K562 (cell line): ENCODE measurements at regions not wholly inside any gene's neighbourhood (a gene's known extent, or its start where the extent isn't known, plus 50 kb on each side); places are given as distances from the start of the nearest gene placed in this dataset.

Experiments
- ATAC-seq: fragments of 200-7000 bp; cut with Tn5 transposase; 3 replicates; pipeline ENCODE4 v1.9.1; 2020; ENCODE audit warnings: moderate library complexity
- BruUV-seq: library from RNA; stranded (reverse); fragments of 400-500 nt; replicated peaks from 2 replicates; lab custom pipeline; 2021; lab: Mats Ljungman, UMichigan
- CTCF ChIA-PET: fragments of 300-600 bp; formaldehyde crosslinking; extraction: SDS; loops from one replicate; lab custom pipeline; 2021; ENCODE audit warnings: low intra/inter-chr PET ratio; lab: Yijun Ruan, JAX
- POLR2A ChIA-PET: fragments of 300-600, 350-650 bp; sonication (Branson Sonifier 250); formaldehyde crosslinking; extraction: SDS; loops from one replicate; lab custom pipeline; 2021; ENCODE audit warnings: antibody characterized with exemption, inconsistent platforms; lab: Yijun Ruan, JAX
- DNase-seq, 4 experiments: peaks; one replicate each; pipeline versions ENCODE4 v3.0.0 to v3.0.0-alpha.2; 2011 to 2018; ENCODE audit warnings: low spot score in 3 of 4, mixed read lengths in 3 of 4; ENCODE audit errors: extremely low read depth in 1 of 4
- FAIRE-seq: peaks from 2 replicates; lab custom pipeline; 2011; peaks lifted over from hg19 to GRCh38; lab: Jason Lieb, UNC
- H2AFZ ChIP-seq: 2 replicates; pipeline ENCODE4 v1.6.0; 2011; ENCODE audit warnings: low read depth, low read length, control low read depth, inconsistent platforms
- H3K27ac ChIP-seq: fragments of 200-600 bp; 3 replicates; pipeline ENCODE4 v1.8.0; 2011; ENCODE audit warnings: low read depth, mild to moderate bottlenecking, control low read depth, inconsistent platforms, low read length, moderate library complexity, mixed read lengths; ENCODE audit errors: extremely low read depth
- H3K27me3 ChIP-seq, 2 experiments: fragments of 300-600 bp in 1 of 2; 2 replicates in 1 of 2; 3 replicates in 1 of 2; pipeline versions ENCODE4 v1.6.0 to v1.8.0; 2011; ENCODE audit warnings: inconsistent platforms in 2 of 2, low read length in 2 of 2, mild to moderate bottlenecking in 1 of 2, mixed read lengths in 1 of 2, moderate library complexity in 1 of 2; ENCODE audit not compliant: control insufficient read depth in 2 of 2, insufficient read depth in 2 of 2
- H3K36me3 ChIP-seq: fragments of 300-600 bp; 3 replicates; pipeline ENCODE4 v1.8.0; 2011; ENCODE audit warnings: mild to moderate bottlenecking, low read length, inconsistent platforms; ENCODE audit not compliant: control insufficient read depth, insufficient read depth
- H3K4me1 ChIP-seq, 2 experiments: fragments of 200-600 bp in 1 of 2; replicated peaks in 1 of 2; 2 replicates in 1 of 2; 3 replicates in 1 of 2; pipeline versions ENCODE4 v1.5.1 to v1.8.0; 2011; ENCODE audit warnings: inconsistent platforms in 2 of 2, low read length in 2 of 2, mild to moderate bottlenecking in 1 of 2, mixed read lengths in 1 of 2, moderate library complexity in 1 of 2; ENCODE audit not compliant: control insufficient read depth in 2 of 2, insufficient read depth in 2 of 2
- H3K4me2 ChIP-seq: 2 replicates; pipeline ENCODE4 v1.6.1; 2011; ENCODE audit warnings: low read length, control low read depth, inconsistent platforms, mixed read lengths; ENCODE audit not compliant: insufficient read depth
- H3K4me3 ChIP-seq: fragments of 200-600 bp; sonication (generic), shearing (Covaris generic); 2 replicates; pipeline ENCODE4 v1.5.1; 2016; ENCODE audit warnings: control low read depth, inconsistent platforms
- H3K79me2 ChIP-seq: fragments of 200-600 bp; 3 replicates; pipeline ENCODE4 v1.8.0; 2011; ENCODE audit warnings: low read length, inconsistent platforms; ENCODE audit not compliant: control insufficient read depth, insufficient read depth
- H3K9ac ChIP-seq, 2 experiments: 2 replicates each; pipeline versions ENCODE4 v1.6.0 to v1.6.1; 2011; ENCODE audit warnings: low read depth in 2 of 2, low read length in 2 of 2, control low read depth in 1 of 2, inconsistent platforms in 1 of 2, mild to moderate bottlenecking in 1 of 2, mixed read lengths in 1 of 2; ENCODE audit not compliant: insufficient read depth in 1 of 2
- H3K9me1 ChIP-seq: one replicate; pipeline ENCODE4 v1.6.0; 2011; ENCODE audit warnings: inconsistent platforms, mild to moderate bottlenecking, low read length, moderate library complexity; ENCODE audit not compliant: control insufficient read depth, insufficient read depth
- H3K9me3 ChIP-seq: replicated peaks from 2 replicates; pipeline ENCODE4 v1.5.1; 2011; ENCODE audit warnings: low read depth, low read length, inconsistent platforms; ENCODE audit not compliant: control insufficient read depth, insufficient read depth
- H4K20me1 ChIP-seq: replicated peaks from 2 replicates; pipeline ENCODE4 v1.6.1; 2011; ENCODE audit warnings: low read length, inconsistent platforms, mixed read lengths; ENCODE audit not compliant: control insufficient read depth, insufficient read depth
- ELF4 ChIP-seq: fragments of 450-650 bp; formaldehyde crosslinking; IDR thresholded peaks from 2 replicates; pipeline ENCODE4 v1.4.0; 2022; ENCODE audit warnings: missing genetic modification characterization
- FOS ChIP-seq: IDR thresholded peaks from 3 replicates; pipeline ENCODE4 v1.6.1; 2011; ENCODE audit not compliant: insufficient read length; ENCODE audit errors: extremely low read depth
- FOXJ2 ChIP-seq: fragments of 200-800 bp; sonication (Bioruptor generic); IDR thresholded peaks from 2 replicates; pipeline ENCODE4 v1.6.1; 2016; ENCODE audit warnings: missing genetic modification characterization, missing compliant biosample characterization
- RBM15 ChIP-seq: fragments of 200-400 bp; formaldehyde crosslinking; IDR thresholded peaks from 2 replicates; pipeline ENCODE4 v1.6.1; 2018; ENCODE audit warnings: mild to moderate bottlenecking, low read length, moderate library complexity; ENCODE audit not compliant: insufficient read depth
- SMARCE1 ChIP-seq: fragments of 450-650 bp; IDR thresholded peaks from 2 replicates; pipeline ENCODE4 v1.7.1; 2016; ENCODE audit warnings: mild to moderate bottlenecking
- TFAM ChIP-seq: fragments of 250-450 bp; sonication (Bioruptor Pico); conservative IDR thresholded peaks from 2 replicates; pipeline ENCODE4 v1.5.0; 2021; ENCODE audit warnings: mild to moderate bottlenecking, moderate library complexity
- U2AF2 ChIP-seq: fragments of 200-400 bp; formaldehyde crosslinking; optimal IDR thresholded peaks from 2 replicates; pipeline ENCODE3; 2017; ENCODE audit warnings: low read depth, mild to moderate bottlenecking, low read length
- ZNF23 ChIP-seq: fragments of 250-450 bp; sonication (Bioruptor Pico); IDR thresholded peaks from 2 replicates; pipeline ENCODE4 v1.4.0; 2020; ENCODE audit warnings: mild to moderate bottlenecking
- ZNF324 ChIP-seq: fragments of 250-450 bp; sonication (Bioruptor Pico); IDR thresholded peaks from 2 replicates; pipeline ENCODE4 v1.4.0; 2020; ENCODE audit warnings: mild to moderate bottlenecking
- WGBS: fragments of 100-300 bp; shearing (Covaris generic); methylation state at CpG from one replicate; pipeline ENCODE4 v1.1.6; 2016; ENCODE audit warnings: low coverage, mixed read lengths; ENCODE audit not compliant: insufficient coverage; ENCODE audit errors: missing lambda C conversion rate; 5-methylcytosine and 5-hydroxymethylcytosine counted together
- in situ Hi-C: fragments of 300-500 bp; cut with MboI; formaldehyde crosslinking; loops from 4 replicates; pipeline ENCODE4 v1.15.0; 2018; ENCODE audit warnings: inconsistent platforms, mixed read lengths
- intact Hi-C: fragments of 100-400 bp; cut with micrococcal nuclease; formaldehyde crosslinking; loops from 2 replicates; pipeline ENCODE4 v1.14.2; 2022
- TF ChIP-seq, protein P1 (sequence below): fragments of 250-450 bp; sonication (Bioruptor Pico); IDR thresholded peaks from 2 replicates; pipeline ENCODE4 v1.4.0; 2020
- TF ChIP-seq, protein P2 (sequence below), 2 experiments: IDR thresholded peaks; 2 replicates each; pipeline ENCODE4 v1.6.1; 2012; ENCODE audit warnings: improper control_type of control experiment in 2 of 2, low read depth in 2 of 2, low read length in 2 of 2, borderline replicate concordance in 1 of 2
- TF ChIP-seq, protein P3 (sequence below): fragments of 250-450 bp; sonication (Bioruptor Pico); IDR thresholded peaks from 2 replicates; pipeline ENCODE4 v1.5.0; 2021; ENCODE audit warnings: mild to moderate bottlenecking, borderline replicate concordance

DNA sequence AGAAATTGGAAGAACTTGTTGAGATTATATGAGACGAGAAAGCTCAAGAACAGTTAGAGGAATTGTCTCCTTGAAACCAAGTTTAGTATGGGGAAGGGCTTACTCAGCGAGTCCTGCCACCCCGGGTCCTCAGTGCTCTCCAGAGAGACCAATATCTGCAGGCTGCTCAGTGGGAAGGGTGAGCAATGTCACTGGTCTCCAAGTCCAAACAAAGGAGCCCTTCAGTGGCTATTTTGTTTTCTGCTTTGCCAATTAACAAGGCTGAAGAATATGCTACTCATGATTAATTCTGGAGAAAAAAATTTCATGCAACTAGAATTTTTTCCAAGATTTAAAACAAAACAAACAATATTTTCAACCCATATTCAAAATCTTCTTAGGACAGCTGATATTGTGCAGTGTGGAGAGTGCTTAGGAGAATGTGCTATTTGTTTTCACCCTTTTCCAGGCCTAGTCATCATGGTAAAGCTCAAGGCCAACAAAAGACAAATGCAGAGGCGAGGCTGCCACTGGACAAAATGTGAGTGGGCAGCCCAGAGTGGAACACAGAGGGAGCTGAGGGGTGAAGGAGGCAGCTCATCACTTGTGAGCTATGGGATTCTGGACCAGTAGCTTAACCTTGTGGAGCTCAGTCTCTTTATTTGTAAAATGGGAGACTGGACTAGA, 83.8 kb upstream of the TMEM17 start:
- FAIRE-seq (no peak), DNase-seq (no peak), ATAC-seq (no peak)
- 0% methylated on average over 4 of the region's 4 CpGs for WGBS
- ChIA-PET POLR2A (no interaction called here), CTCF (no interaction called here)
- Histone ChIP-seq H3K4me3 (no peak overlapping the region), H3K27me3 (peaks cover 4 to 6% of the 10 kb centered on the region in 2 experiments; a peak in 3 of 5 replicates), H3K4me1 (no peaks in the 10 kb centered on the region; a peak in 1 of 5 replicates), H2AFZ (no peak overlapping the region), H3K36me3 (no peaks in the 10 kb centered on the region), H3K27ac (no peak overlapping the region), H3K9me3 (no peaks in the 10 kb centered on the region), H3K9me1 (no peaks in the 10 kb centered on the region), H3K9ac (no peak overlapping the region), H4K20me1 (no peaks in the 10 kb centered on the region), H3K79me2 (no peaks in the 10 kb centered on the region), H3K4me2 (no peak overlapping the region)
- BruUV-seq = no TSS peak
- intact Hi-C loops (no loop called here), in situ Hi-C loops (no loop called here)
- TF ChIP-seq U2AF2 (no peak), RBM15 (no peak), ZNF324 (CRISPR knock-in tag) (no peak), TFAM (CRISPR knock-in tag) (no peak), SMARCE1 (no peak), FOXJ2 (tag) (no peak), FOS (no peak), ZNF23 (CRISPR knock-in tag) (no peak), ELF4 (CRISPR knock-in tag) (no peak)
- TF ChIP-seq, protein P1, sequence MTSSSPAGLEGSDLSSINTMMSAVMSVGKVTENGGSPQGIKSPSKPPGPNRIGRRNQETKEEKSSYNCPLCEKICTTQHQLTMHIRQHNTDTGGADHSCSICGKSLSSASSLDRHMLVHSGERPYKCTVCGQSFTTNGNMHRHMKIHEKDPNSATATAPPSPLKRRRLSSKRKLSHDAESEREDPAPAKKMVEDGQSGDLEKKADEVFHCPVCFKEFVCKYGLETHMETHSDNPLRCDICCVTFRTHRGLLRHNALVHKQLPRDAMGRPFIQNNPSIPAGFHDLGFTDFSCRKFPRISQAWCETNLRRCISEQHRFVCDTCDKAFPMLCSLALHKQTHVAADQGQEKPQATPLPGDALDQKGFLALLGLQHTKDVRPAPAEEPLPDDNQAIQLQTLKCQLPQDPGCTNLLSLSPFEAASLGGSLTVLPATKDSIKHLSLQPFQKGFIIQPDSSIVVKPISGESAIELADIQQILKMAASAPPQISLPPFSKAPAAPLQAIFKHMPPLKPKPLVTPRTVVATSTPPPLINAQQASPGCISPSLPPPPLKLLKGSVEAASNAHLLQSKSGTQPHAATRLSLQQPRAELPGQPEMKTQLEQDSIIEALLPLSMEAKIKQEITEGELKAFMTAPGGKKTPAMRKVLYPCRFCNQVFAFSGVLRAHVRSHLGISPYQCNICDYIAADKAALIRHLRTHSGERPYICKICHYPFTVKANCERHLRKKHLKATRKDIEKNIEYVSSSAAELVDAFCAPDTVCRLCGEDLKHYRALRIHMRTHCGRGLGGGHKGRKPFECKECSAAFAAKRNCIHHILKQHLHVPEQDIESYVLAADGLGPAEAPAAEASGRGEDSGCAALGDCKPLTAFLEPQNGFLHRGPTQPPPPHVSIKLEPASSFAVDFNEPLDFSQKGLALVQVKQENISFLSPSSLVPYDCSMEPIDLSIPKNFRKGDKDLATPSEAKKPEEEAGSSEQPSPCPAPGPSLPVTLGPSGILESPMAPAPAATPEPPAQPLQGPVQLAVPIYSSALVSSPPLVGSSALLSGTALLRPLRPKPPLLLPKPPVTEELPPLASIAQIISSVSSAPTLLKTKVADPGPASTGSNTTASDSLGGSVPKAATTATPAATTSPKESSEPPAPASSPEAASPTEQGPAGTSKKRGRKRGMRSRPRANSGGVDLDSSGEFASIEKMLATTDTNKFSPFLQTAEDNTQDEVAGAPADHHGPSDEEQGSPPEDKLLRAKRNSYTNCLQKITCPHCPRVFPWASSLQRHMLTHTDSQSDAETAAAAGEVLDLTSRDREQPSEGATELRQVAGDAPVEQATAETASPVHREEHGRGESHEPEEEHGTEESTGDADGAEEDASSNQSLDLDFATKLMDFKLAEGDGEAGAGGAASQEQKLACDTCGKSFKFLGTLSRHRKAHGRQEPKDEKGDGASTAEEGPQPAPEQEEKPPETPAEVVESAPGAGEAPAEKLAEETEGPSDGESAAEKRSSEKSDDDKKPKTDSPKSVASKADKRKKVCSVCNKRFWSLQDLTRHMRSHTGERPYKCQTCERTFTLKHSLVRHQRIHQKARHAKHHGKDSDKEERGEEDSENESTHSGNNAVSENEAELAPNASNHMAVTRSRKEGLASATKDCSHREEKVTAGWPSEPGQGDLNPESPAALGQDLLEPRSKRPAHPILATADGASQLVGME (CRISPR knock-in tag) = no peak
- TF ChIP-seq, protein P2, sequence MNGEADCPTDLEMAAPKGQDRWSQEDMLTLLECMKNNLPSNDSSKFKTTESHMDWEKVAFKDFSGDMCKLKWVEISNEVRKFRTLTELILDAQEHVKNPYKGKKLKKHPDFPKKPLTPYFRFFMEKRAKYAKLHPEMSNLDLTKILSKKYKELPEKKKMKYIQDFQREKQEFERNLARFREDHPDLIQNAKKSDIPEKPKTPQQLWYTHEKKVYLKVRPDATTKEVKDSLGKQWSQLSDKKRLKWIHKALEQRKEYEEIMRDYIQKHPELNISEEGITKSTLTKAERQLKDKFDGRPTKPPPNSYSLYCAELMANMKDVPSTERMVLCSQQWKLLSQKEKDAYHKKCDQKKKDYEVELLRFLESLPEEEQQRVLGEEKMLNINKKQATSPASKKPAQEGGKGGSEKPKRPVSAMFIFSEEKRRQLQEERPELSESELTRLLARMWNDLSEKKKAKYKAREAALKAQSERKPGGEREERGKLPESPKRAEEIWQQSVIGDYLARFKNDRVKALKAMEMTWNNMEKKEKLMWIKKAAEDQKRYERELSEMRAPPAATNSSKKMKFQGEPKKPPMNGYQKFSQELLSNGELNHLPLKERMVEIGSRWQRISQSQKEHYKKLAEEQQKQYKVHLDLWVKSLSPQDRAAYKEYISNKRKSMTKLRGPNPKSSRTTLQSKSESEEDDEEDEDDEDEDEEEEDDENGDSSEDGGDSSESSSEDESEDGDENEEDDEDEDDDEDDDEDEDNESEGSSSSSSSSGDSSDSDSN (IDR thresholded peaks at IDR 0.05; ENCODE audit: borderline replicate concordance in 1 of 2, low read depth in 2 of 2, low read length in 2 of 2) = no peak
- TF ChIP-seq, protein P3, sequence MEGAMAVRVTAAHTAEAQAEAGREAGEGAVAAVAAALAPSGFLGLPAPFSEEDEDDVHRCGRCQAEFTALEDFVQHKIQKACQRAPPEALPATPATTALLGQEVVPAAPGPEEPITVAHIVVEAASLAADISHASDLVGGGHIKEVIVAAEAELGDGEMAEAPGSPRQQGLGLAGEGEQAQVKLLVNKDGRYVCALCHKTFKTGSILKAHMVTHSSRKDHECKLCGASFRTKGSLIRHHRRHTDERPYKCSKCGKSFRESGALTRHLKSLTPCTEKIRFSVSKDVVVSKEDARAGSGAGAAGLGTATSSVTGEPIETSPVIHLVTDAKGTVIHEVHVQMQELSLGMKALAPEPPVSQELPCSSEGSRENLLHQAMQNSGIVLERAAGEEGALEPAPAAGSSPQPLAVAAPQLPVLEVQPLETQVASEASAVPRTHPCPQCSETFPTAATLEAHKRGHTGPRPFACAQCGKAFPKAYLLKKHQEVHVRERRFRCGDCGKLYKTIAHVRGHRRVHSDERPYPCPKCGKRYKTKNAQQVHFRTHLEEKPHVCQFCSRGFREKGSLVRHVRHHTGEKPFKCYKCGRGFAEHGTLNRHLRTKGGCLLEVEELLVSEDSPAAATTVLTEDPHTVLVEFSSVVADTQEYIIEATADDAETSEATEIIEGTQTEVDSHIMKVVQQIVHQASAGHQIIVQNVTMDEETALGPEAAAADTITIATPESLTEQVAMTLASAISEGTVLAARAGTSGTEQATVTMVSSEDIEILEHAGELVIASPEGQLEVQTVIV (CRISPR knock-in tag) = no peak
